Colonic mucosa (tissue), 4 donors: ENCODE measurements at regions not wholly inside any gene's neighbourhood (a gene's known extent, or its start where the extent isn't known, plus 50 kb on each side); places are given as distances from the start of the nearest gene placed in this dataset.

ENCODE experiments used
- DNase-seq: peaks from one replicate; pipeline ENCODE4 v3.0.0-alpha.2; 2020
- H3K27ac ChIP-seq: fragments of 200-600 bp; one replicate; pipeline ENCODE4 v1.8.0; 2021
- H3K27me3 ChIP-seq: fragments of 200-600 bp; one replicate; pipeline ENCODE4 v1.8.0; 2021
- H3K36me3 ChIP-seq: fragments of 200-600 bp; one replicate; pipeline ENCODE4 v1.8.0; 2021
- H3K4me1 ChIP-seq: fragments of 200-600 bp; one replicate; pipeline ENCODE4 v1.8.0; 2021; ENCODE audit warnings: mild to moderate bottlenecking
- H3K4me3 ChIP-seq: fragments of 200-600 bp; one replicate; pipeline ENCODE4 v1.8.0; 2021
- H3K9ac ChIP-seq, 2 donors: one replicate each; pipeline ENCODE4 v1.7.0; 2013; ENCODE audit warnings: control low read depth in 2 of 2, low read depth in 2 of 2, low read length in 2 of 2
- H3K9me3 ChIP-seq: fragments of 200-600 bp; one replicate; pipeline ENCODE4 v1.8.0; 2021
- intact Hi-C: fragments of 100-400 bp; cut with DNase I; formaldehyde crosslinking; loops from one replicate; pipeline ENCODE4 v1.14.1; 2022
- TF ChIP-seq, protein P1 (sequence below): fragments of 200-600 bp; IDR thresholded peaks from one replicate; pipeline ENCODE4 v1.8.0; 2022; ENCODE audit warnings: antibody characterized with exemption, mild to moderate bottlenecking
- donor health status: healthy.
- donor health status: DM: no; HTN: no; CAD: no.
- donor health status: DM: no; HTN: no; CAD: no.

DNA sequence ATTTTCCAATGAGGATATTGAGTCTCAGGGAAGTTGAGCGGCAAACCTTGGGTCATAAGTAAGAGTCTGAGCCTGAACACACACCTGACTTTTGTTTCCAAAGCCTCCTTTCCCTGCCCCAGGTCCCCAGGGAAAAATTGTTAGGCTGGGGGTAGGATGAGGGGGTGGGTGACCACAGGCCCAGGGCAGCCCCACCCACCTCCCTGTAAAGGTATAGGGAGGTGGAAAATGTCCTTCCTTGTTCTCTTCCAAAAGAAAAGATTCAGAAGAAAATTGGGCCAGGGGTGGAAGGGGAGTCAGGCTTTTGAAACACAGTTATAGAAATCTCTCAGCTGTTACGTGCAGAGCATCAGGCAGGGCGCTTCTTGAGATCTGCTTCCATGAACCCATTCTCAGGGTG, 129.7 kb upstream of the NGF start:
- no peaks in the 10 kb centered on the region for H3K9me3 ChIP-seq
- no peaks in the 10 kb centered on the region for H3K4me1 ChIP-seq
- no peaks in the 10 kb centered on the region for H3K36me3 ChIP-seq
- DNase-seq, result peak; percentile 3
- no peaks in the 10 kb centered on the region for H3K27me3 ChIP-seq
- H3K27ac ChIP-seq, result no peak overlapping the region
- H3K9ac ChIP-seq, result no peak overlapping the region
- intact Hi-C loops, result loop anchor here (2.0 to 10.0 kb wide), 2 partner anchors 193 to 329 kb away; no protein-coding TSS in a partner anchor
- TF ChIP-seq, protein P1, sequence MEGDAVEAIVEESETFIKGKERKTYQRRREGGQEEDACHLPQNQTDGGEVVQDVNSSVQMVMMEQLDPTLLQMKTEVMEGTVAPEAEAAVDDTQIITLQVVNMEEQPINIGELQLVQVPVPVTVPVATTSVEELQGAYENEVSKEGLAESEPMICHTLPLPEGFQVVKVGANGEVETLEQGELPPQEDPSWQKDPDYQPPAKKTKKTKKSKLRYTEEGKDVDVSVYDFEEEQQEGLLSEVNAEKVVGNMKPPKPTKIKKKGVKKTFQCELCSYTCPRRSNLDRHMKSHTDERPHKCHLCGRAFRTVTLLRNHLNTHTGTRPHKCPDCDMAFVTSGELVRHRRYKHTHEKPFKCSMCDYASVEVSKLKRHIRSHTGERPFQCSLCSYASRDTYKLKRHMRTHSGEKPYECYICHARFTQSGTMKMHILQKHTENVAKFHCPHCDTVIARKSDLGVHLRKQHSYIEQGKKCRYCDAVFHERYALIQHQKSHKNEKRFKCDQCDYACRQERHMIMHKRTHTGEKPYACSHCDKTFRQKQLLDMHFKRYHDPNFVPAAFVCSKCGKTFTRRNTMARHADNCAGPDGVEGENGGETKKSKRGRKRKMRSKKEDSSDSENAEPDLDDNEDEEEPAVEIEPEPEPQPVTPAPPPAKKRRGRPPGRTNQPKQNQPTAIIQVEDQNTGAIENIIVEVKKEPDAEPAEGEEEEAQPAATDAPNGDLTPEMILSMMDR, result no peak
- no peak overlapping the region for H3K4me3 ChIP-seq

DNA sequence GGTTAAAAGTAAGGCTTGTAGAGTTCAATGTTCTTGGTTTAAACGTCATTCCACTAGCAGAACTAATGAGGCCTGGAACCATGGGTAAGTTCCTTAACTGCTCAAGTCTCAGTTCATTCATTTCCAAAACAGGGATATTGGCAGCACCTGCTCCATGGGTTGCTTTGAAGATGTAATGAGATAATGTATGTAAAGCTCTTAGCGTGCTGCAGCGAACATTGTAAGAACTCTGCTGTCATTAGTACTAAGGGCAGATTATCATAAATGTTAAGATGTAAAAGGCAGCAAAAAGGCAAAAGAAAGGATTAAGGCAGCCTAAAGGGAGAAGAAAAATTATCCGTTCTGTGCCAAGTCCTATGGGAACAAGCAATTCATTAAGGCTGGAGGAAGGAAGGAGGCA, 129.1 kb upstream of the NGF start:
- intact Hi-C loops, result loop anchor here (10.0 kb wide), 1 partner anchor 192 kb away; no protein-coding TSS in a partner anchor
- Histone ChIP-seq H3K9me3 (no peaks in the 10 kb centered on the region), H3K27me3 (no peaks in the 10 kb centered on the region), H3K4me3 (no peak overlapping the region), H3K9ac (no peak overlapping the region), H3K27ac (no peak overlapping the region), H3K4me1 (no peaks in the 10 kb centered on the region), H3K36me3 (no peaks in the 10 kb centered on the region)
- TF ChIP-seq, protein P1, result no peak
- no peak for DNase-seq

DNA sequence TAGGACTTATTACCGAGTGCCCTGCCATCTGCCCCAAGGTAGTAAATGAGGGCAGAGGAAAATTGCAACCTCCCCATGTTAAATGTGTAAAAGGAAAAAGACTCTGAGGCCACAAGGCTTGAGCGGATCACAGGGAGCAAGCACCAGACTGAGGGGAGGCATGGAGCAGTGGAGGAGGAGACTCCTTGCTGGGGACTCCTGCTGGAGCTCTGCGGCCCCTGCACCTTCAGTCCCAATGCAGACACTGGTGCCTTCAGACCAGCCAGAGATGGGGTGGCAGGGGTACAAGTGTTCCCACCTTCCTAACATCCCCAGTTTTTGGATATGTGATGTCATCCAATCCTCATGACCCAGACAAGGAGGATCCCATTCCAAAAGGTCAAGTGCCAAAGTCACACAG, 128.4 kb upstream of the NGF start:
- no peaks in the 10 kb centered on the region for H3K27me3 ChIP-seq
- no peak overlapping the region for H3K27ac ChIP-seq
- no peak overlapping the region for H3K9ac ChIP-seq
- no peak overlapping the region for H3K4me3 ChIP-seq
- TF ChIP-seq, protein P1, result no peak
- H3K36me3 ChIP-seq, result no peaks in the 10 kb centered on the region
- H3K4me1 ChIP-seq, result no peaks in the 10 kb centered on the region
- no peak for DNase-seq
- no peaks in the 10 kb centered on the region for H3K9me3 ChIP-seq
- intact Hi-C loops, result loop anchor here (10.0 kb wide), 1 partner anchor 192 kb away; no protein-coding TSS in a partner anchor

DNA sequence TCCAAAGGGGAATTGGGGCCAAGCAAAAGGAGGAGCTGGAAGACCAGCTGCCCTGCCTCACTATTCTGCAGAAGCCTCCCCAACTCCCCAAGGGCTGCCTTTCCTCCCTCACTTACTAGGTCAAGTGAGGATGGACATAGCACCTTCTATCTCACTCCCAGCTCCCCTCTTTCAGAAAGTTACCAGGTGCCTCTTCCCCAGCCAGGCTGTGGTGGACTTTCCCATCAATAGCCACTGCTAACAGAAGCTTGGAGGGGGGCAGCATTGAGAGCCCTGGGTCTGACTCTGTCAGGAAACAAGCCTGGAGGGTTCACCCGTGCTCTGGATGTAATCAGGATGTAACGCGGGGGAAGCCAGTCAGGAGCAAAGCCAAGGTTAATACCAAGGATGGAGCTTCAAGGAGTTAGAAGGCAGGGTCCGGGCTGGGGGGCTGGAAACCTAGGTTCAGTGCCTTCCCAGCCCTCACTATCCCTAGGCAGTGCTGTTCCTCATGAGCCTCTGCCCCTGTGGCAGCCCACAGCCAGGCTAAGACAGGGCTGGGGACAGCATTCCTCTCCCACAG, 127.8 kb upstream of the NGF start:
- Histone ChIP-seq H3K9ac (no peak overlapping the region), H3K27ac (no peak overlapping the region), H3K4me3 (no peak overlapping the region), H3K4me1 (no peaks in the 10 kb centered on the region), H3K36me3 (no peaks in the 10 kb centered on the region), H3K27me3 (no peaks in the 10 kb centered on the region), H3K9me3 (no peaks in the 10 kb centered on the region)
- no peak for DNase-seq
- TF ChIP-seq, protein P1, result no peak
- intact Hi-C loops, result loop anchor here (10.0 kb wide), 1 partner anchor 191 kb away; no protein-coding TSS in a partner anchor

DNA sequence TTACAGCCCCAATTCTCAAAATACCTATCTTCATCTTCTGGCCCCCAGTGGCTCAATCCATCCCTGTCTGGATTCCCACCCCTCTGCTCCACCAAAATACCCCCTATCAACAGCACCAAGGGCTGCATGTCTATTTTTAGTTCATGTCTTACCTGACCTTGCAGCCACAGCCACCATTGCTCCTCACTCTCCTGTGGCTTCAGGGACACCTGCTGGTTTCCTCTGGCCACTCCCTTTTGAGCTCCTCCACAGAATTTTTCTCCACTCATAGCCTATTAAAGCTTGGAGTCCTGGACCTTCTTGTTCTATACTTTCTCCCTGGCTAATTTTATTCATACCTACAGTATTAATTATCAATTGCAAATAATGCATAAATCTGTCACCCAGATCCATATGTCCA, 125.3 kb upstream of the NGF start:
- no peak overlapping the region for H3K4me3 ChIP-seq
- H3K4me1 ChIP-seq, result no peaks in the 10 kb centered on the region
- TF ChIP-seq, protein P1, result no peak
- H3K9me3 ChIP-seq, result no peaks in the 10 kb centered on the region
- H3K27ac ChIP-seq, result no peak overlapping the region
- intact Hi-C loops, result loop anchor here (10.0 kb wide), 1 partner anchor 189 kb away; no protein-coding TSS in a partner anchor
- no peak overlapping the region for H3K9ac ChIP-seq
- no peak for DNase-seq
- no peaks in the 10 kb centered on the region for H3K36me3 ChIP-seq
- H3K27me3 ChIP-seq, result no peaks in the 10 kb centered on the region
